NCI-H1436 (cell line): ENCODE measurements at regions not wholly inside any gene's neighbourhood (a gene's known extent, or its start where the extent isn't known, plus 50 kb on each side); places are given as distances from the start of the nearest gene placed in this dataset.
A peak's percentile ranks its signal among the peaks of the same experiment; 100 is the strongest.

Experiments
- DNase-seq: peaks from one replicate; lab custom pipeline; 2025; lab: John Stamatoyannopoulos, UW

- no peak for DNase-seq
Measured at GRCh38 chr4:149296503-149296902, 519.1 kb downstream of the IQCM start.

- DNase-seq, result no peak
Measured at GRCh38 chr4:149296084-149296483, 519.6 kb downstream of the IQCM start.

GRCh38 chr4:149294601-149295000, 521.0 kb downstream of the IQCM start:
- DNase-seq, result no peak

- DNase-seq, result no peak
Measured at GRCh38 chr4:149293046-149293649, 522.5 kb downstream of the IQCM start.

- no peak for DNase-seq
Measured at GRCh38 chr4:149292425-149293007, 523.1 kb downstream of the IQCM start.

- DNase-seq, result no peak
Measured at GRCh38 chr4:149291463-149291862, 524.2 kb downstream of the IQCM start.

- DNase-seq, result no peak
Measured at GRCh38 chr4:149280806-149281205, 534.8 kb downstream of the IQCM start.

GRCh38 chr4:149279776-149280175, 535.9 kb downstream of the IQCM start:
- no peak for DNase-seq

- DNase-seq, result no peak
Measured at GRCh38 chr4:149279331-149279730, 536.3 kb downstream of the IQCM start.

GRCh38 chr4:149277705-149278104, 537.9 kb downstream of the IQCM start:
- DNase-seq, result no peak

- DNase-seq, result no peak
Measured at GRCh38 chr4:149269835-149270234, 545.8 kb downstream of the IQCM start.

GRCh38 chr4:149266301-149266700, 549.3 kb downstream of the IQCM start:
- no peak for DNase-seq

GRCh38 chr4:149265645-149266044, 550.0 kb downstream of the IQCM start:
- DNase-seq, result no peak

GRCh38 chr4:149264093-149264733, 551.4 kb downstream of the IQCM start:
- peak; percentile 1 for DNase-seq

- no peak for DNase-seq
Measured at GRCh38 chr4:149248191-149248764, 567.4 kb downstream of the IQCM start.

GRCh38 chr4:149247164-149247563, 568.5 kb downstream of the IQCM start:
- no peak for DNase-seq

- no peak for DNase-seq
Measured at GRCh38 chr4:149245333-149245732, 570.3 kb downstream of the IQCM start.

GRCh38 chr4:149238097-149238496, 577.5 kb downstream of the IQCM start:
- no peak for DNase-seq

GRCh38 chr4:149234798-149235197, 580.8 kb downstream of the IQCM start:
- DNase-seq, result no peak

- no peak for DNase-seq
Measured at GRCh38 chr4:149223659-149224058, 592.0 kb downstream of the IQCM start.

- DNase-seq, result no peak
Measured at GRCh38 chr4:149218672-149219071, 597.0 kb downstream of the IQCM start.

GRCh38 chr4:149214301-149214700, 601.3 kb downstream of the IQCM start:
- no peak for DNase-seq

- no peak for DNase-seq
Measured at GRCh38 chr4:149211876-149212275, 603.8 kb downstream of the IQCM start.
